Spinal cord (tissue), 9 donors: ENCODE measurements at regions not wholly inside any gene's neighbourhood (a gene's known extent, or its start where the extent isn't known, plus 50 kb on each side); places are given as distances from the start of the nearest gene placed in this dataset.
A peak's percentile ranks its signal among the peaks of the same experiment; 100 is the strongest.
"Not testable (repeated sequence)": the region's sequence is repeated elsewhere in the genome, so short reads cannot be mapped to it uniquely, and the experiment has no call there.

Experiments
- DNase-seq, 6 donors: peaks; one replicate each; pipeline versions ENCODE4 v3.0.0 to v3.0.0-alpha.2; 2013 to 2015; ENCODE audit warnings: low spot score in 6 of 6, low read depth in 4 of 6
- H3K27ac ChIP-seq: one replicate; pipeline ENCODE4 v1.5.1; 2013; ENCODE audit warnings: low read depth, low read length, control low read depth
- H3K27me3 ChIP-seq: one replicate; pipeline ENCODE4 v1.6.1; 2013; ENCODE audit warnings: low read length; ENCODE audit not compliant: control insufficient read depth, insufficient read depth
- H3K36me3 ChIP-seq: one replicate; pipeline ENCODE4 v1.6.1; 2013; ENCODE audit warnings: low read length; ENCODE audit not compliant: control insufficient read depth, insufficient read depth
- H3K4me1 ChIP-seq: one replicate; pipeline ENCODE4 v1.6.1; 2013; ENCODE audit warnings: low read length; ENCODE audit not compliant: control insufficient read depth, insufficient read depth
- H3K4me3 ChIP-seq: one replicate; pipeline ENCODE4 v1.5.1; 2013; ENCODE audit warnings: low read depth, low read length, control low read depth
- H3K9me3 ChIP-seq: one replicate; pipeline ENCODE4 v1.6.1; 2013; ENCODE audit warnings: low read length; ENCODE audit not compliant: control insufficient read depth, insufficient read depth
- WGBS: methylation state at CpG from one replicate; pipeline ENCODE4 v1.1.5; 2013; ENCODE audit warnings: missing lambda C conversion rate; ENCODE audit not compliant: insufficient coverage; 5-methylcytosine and 5-hydroxymethylcytosine counted together
- donor health status: healthy.

DNA sequence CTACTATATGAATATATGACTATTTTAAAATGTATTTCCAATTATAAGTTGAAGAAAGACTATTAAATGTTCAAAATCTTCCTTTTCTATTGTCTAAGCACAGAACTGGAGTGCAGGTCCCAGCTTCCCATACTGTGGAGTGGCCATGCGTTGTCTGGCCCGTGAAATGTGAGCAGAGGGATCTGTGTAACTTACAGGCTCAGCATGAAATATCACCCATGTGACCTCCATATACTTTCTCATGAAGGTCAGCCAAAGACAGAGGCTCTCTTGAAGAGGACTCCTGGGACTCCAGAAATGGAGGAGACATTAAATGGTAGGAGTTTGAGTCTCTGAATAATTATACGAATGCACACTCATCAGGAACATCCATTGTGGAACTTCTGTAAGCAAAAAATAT is 92.4 kb upstream of the CAV2 start:
- no peaks in the 10 kb centered on the region for H3K4me1 ChIP-seq
- no peak overlapping the region for H3K4me3 ChIP-seq
- no peaks in the 10 kb centered on the region for H3K9me3 ChIP-seq
- H3K27me3 ChIP-seq, result no peaks in the 10 kb centered on the region
- DNase-seq, result no peak
- H3K27ac ChIP-seq, result no peak overlapping the region
- no CpG with 5 or more reads among the region's 3 CpGs for WGBS
- no peaks in the 10 kb centered on the region for H3K36me3 ChIP-seq

DNA sequence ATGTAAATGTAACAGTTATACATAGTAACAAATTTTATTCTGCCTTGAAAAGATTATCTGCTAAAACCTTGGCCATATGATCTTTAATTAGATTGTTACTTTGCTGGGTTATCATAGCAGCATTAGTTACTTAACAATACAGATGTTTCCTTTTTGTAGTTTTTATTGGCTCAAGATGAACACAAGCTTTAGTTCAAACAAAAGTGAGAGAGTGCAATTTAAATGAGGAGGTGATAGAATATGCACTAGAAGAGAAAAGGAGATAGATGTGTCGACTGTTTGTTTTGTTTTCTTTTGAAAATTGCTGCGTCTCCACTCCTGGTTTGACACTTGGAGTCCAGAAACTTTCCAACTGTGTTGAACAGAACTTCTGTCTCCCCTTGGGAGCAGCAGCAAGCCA is 91.4 kb upstream of the CAV2 start:
- WGBS, result no CpG with 5 or more reads among the region's 2 CpGs
- H3K27ac ChIP-seq, result no peak overlapping the region
- no peaks in the 10 kb centered on the region for H3K36me3 ChIP-seq
- no peaks in the 10 kb centered on the region for H3K4me1 ChIP-seq
- H3K9me3 ChIP-seq, result no peaks in the 10 kb centered on the region
- no peaks in the 10 kb centered on the region for H3K27me3 ChIP-seq
- DNase-seq, result no peak
- no peak overlapping the region for H3K4me3 ChIP-seq

DNA sequence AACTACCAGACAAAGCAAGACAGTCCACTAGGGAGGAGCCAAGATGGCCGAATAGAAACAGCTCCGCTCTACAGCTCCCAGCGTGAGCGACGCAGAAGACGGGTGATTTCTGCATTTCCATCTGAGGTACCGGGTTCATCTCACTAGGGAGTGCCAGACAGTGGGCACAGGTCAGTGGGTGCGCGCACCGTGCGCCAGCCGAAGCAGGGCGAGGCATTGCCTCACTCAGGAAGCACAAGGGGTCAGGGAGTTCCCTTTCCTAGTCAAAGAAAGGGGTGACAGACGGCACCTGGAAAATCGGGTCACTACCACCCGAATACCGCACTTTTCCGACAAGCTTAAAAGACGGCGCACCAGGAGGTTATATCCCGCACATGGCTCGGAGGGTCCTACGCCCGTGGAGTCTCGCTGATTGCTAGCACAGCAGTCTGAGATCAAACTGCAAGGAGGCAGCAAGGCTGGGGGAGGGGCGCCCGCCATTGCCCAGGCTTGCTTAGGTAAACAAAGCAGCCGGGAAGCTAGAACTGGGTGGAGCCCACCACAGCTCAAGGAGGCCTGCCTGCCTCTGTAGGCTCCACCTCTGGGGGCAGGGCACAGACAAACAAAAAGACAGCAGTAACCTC is 90.6 kb upstream of the CAV2 start:
- not testable (repeated sequence) for H3K4me1 ChIP-seq, H3K27me3 ChIP-seq, H3K9me3 ChIP-seq, DNase-seq, H3K27ac ChIP-seq, H3K36me3 ChIP-seq, H3K4me3 ChIP-seq
- WGBS, result 97% methylated on average over 15 of the region's 28 CpGs

DNA sequence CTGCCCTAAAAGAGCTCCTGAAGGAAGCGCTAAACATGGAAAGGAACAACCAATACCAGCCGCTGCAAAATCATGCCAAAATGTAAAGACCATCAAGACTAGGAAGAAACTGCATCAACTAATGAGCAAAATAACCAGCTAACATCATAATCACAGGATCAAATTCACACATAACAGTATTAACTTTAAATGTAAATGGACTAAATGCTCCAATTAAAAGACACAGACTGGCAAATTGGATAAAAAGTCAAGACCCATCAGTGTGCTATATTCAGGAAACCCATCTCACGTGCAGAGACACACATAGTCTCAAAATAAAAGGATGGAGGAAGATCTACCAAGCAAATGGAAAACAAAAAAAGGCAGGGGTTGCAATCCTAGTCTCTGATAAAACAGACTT is 88.8 kb upstream of the CAV2 start:
- not testable (repeated sequence) for DNase-seq, H3K9me3 ChIP-seq, H3K27ac ChIP-seq, H3K27me3 ChIP-seq, H3K4me1 ChIP-seq, H3K4me3 ChIP-seq, H3K36me3 ChIP-seq
- WGBS, result no CpG with 5 or more reads among the region's 3 CpGs

DNA sequence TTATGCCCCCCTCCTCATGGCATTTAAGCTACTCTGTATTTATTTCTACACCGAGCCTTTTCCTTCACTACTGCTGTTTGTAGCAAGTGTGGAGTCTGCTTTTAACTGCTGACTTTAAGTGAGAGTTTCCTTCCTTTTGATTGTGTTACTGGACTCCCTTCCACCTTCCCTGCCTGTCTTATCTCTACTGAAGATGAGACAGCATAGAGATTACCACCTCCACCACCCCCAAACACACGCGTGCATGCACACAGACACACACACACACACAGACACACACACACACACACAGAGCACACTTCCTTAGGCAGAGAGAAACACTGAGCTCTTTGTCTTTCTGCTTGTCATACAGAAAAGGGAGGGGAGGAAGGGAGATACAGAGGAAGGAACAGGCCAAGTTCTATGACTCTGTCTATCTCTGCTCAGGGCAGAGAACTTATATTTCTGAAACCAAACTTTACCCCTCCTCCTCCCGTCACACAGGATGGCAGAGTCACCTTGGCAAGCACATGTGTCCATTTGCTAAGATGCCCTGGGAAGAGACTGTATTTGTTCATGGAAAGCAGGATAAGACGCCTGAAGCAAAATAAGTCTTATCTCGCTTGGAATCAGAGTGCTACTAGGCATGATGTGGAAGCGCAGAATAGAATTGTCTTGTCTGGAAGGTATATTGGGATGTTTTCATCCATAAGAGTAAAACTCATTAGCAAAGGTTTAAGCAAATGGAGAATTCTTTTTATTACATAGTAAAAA is 81.8 kb upstream of the CAV2 start:
- H3K27ac ChIP-seq, result peak overlapping the region; percentile 47
- peak in 1 of 6 donors; percentile 40 for DNase-seq
- no peaks in the 10 kb centered on the region for H3K36me3 ChIP-seq
- H3K4me3 ChIP-seq, result no peak overlapping the region
- H3K4me1 ChIP-seq, result no peaks in the 10 kb centered on the region
- H3K27me3 ChIP-seq, result no peaks in the 10 kb centered on the region
- no peaks in the 10 kb centered on the region for H3K9me3 ChIP-seq
- WGBS, result 86% methylated on average over 1 of the region's 7 CpGs

DNA sequence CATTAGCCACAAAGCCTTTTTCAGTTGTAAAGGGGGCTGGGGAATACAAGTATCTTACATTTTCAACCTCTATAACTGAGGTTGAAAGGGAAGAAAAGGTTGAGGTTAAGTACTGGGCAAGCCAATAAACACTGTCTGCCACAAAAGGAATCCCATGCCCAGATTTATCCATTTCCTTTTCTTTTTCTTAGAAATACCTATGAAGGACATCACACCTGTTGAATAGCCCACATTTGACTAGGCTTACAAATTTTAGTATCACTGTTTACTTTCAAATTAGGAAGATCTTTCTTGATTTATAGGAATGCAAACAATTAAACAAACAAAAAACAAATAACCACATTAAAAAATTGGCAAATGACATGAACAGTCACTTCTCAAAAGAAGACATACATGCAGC is 81.0 kb upstream of the CAV2 start:
- DNase-seq, result no peak
- no peak overlapping the region for H3K27ac ChIP-seq
- no peak overlapping the region for H3K4me3 ChIP-seq
- no peaks in the 10 kb centered on the region for H3K4me1 ChIP-seq
- H3K27me3 ChIP-seq, result no peaks in the 10 kb centered on the region
- H3K9me3 ChIP-seq, result no peaks in the 10 kb centered on the region
- H3K36me3 ChIP-seq, result no peaks in the 10 kb centered on the region

DNA sequence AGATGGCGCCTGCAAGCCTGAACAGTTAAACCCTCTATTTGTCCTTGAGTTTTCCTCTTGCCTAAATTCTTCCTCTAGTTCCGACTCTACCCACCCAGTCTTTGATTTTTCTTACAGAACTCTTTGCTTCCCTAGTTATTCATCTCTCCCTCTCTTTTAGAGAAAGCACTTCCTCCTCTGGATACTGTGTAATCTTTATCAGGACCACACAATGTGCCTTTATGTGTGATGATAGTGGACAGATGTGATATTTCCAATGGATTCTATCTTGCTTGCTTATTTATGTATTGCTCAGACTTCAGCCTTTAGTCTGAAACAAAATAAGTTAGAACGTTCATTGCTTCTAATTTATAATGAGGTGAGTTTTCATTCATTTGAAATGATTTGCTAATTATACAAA is 79.5 kb upstream of the CAV2 start:
- no peak for DNase-seq
- Histone ChIP-seq H3K27ac (no peak overlapping the region), H3K4me1 (no peaks in the 10 kb centered on the region), H3K36me3 (no peaks in the 10 kb centered on the region), H3K27me3 (no peaks in the 10 kb centered on the region), H3K4me3 (no peak overlapping the region), H3K9me3 (no peaks in the 10 kb centered on the region)
- 80% methylated on average over 2 of the region's 3 CpGs for WGBS

DNA sequence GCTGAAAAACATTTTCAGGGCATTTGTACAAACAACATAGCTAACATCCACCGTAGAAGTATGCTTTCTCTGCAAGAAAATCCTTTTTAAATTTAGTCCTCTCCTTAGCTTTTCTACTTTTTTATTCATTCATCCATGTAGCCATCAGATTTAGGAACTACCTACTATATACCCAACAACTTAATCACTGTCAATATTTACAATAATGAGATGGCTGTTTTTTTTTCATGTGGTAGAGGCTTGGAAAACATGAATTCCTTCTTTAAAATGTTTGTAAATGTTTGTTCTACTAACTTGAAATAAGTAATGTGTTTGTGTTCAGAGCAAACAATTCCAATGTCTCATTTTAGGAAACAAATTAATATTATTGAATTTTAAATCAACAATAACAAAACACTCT is 78.2 kb upstream of the CAV2 start:
- Histone ChIP-seq H3K4me3 (no peak overlapping the region), H3K36me3 (no peaks in the 10 kb centered on the region), H3K27ac (no peak overlapping the region), H3K4me1 (no peaks in the 10 kb centered on the region), H3K9me3 (no peaks in the 10 kb centered on the region), H3K27me3 (no peaks in the 10 kb centered on the region)
- no peak for DNase-seq
- 90% methylated on average over 1 of the region's 1 CpG for WGBS

DNA sequence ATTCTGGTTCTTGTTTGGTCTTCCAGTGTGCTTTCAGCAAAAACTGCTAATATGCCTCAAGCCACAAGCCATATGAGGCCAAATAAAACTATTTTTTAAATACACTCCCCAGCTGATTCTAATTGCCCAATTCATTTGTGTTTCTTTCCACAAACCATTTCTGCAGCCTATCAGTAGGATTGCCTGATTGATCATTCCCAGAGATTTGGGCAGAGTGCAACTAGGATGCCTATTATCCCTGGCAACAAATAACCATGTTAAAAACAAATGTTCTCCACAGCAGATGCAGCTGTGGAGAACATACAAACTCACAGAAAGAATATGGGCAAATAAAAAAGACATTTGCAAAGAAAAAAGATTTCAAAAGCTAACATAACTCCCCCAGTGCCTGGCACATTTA is 76.9 kb upstream of the CAV2 start:
- H3K36me3 ChIP-seq, result no peaks in the 10 kb centered on the region

DNA sequence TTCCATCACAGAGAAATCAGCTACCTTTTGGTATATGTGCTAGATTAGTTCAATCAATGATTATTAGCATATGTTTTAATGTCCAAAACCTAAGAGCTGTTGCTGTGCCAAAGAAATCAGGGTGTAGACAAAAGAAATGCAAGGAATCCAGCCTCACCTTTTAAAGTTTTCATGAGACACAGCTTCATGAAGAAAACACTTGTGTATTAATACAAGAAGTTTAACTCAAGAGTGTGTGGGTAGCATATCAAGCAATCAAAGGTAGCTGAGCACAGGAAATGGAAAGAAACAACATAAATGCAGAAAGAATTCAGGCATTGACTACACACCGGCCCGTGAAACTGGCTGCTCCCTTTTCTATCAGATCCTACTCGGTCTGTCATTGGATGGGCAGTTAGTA is 76.0 kb upstream of the CAV2 start:
- Histone ChIP-seq H3K27ac (no peak overlapping the region), H3K4me3 (no peak overlapping the region), H3K36me3 (no peaks in the 10 kb centered on the region), H3K27me3 (no peaks in the 10 kb centered on the region), H3K9me3 (no peaks in the 10 kb centered on the region), H3K4me1 (no peaks in the 10 kb centered on the region)
- DNase-seq, result no peak
- no CpG with 5 or more reads among the region's 3 CpGs for WGBS

More for the DNA sequence above, 76.9 kb upstream of the CAV2 start:
- no peaks in the 10 kb centered on the region for H3K27me3 ChIP-seq
- DNase-seq, result peak in 1 of 6 donors; percentile 47
- no peaks in the 10 kb centered on the region for H3K9me3 ChIP-seq
- no peak overlapping the region for H3K4me3 ChIP-seq
- H3K27ac ChIP-seq, result no peak overlapping the region
- H3K4me1 ChIP-seq, result no peaks in the 10 kb centered on the region
